Endothelial cell of umbilical vein (primary cell): ENCODE measurements at regions not wholly inside any gene's neighbourhood (a gene's known extent, or its start where the extent isn't known, plus 50 kb on each side); places are given as distances from the start of the nearest gene placed in this dataset.

Source experiments
- CTCF ChIP-seq, 2 donors: IDR thresholded peaks; 1 replicate in 1 of 2; 2 replicates in 1 of 2; pipeline ENCODE4 v1.5.1; 2011; ENCODE audit warnings: low read length in 2 of 2, mild to moderate bottlenecking in 2 of 2, moderate library complexity in 2 of 2, control low read depth in 1 of 2, inconsistent platforms in 1 of 2, low read depth in 1 of 2; ENCODE audit not compliant: insufficient read depth in 1 of 2; ENCODE audit errors: extremely low read depth in 1 of 2
- EZH2 ChIP-seq: IDR thresholded peaks from 2 replicates; pipeline ENCODE4 v1.6.1; 2012; ENCODE audit warnings: borderline replicate concordance, low read depth, mild to moderate bottlenecking, moderate library complexity, low read length, inconsistent platforms; ENCODE audit not compliant: severe bottlenecking
- GATA2 ChIP-seq: IDR thresholded peaks from 2 replicates; pipeline ENCODE4 v1.7.0; 2011; ENCODE audit warnings: low read depth, mild to moderate bottlenecking, moderate library complexity, mixed read lengths, low read length; ENCODE audit not compliant: insufficient read length, insufficient read depth
- JUN ChIP-seq: IDR thresholded peaks from 2 replicates; pipeline ENCODE4 v1.6.1; 2011; ENCODE audit warnings: borderline replicate concordance, low read depth; ENCODE audit not compliant: insufficient read length, insufficient read depth
- POLR2A ChIP-seq: IDR thresholded peaks from 2 replicates; pipeline ENCODE4 v1.6.1; 2012; ENCODE audit warnings: low read depth, mild to moderate bottlenecking, control low read depth, low read length
- POLR2AphosphoS5 ChIP-seq: IDR thresholded peaks from 2 replicates; pipeline ENCODE4 v1.6.1; 2012; ENCODE audit warnings: low read depth, mild to moderate bottlenecking, control low read depth, low read length, moderate library complexity; ENCODE audit not compliant: insufficient read depth

GRCh38 chr3:62956411-62956810 lies 81.2 kb upstream of the CADPS start:
- TF ChIP-seq EZH2 (no peak), CTCF (IDR thresholded peaks at IDR 0.05; ENCODE audit: extremely low read depth in 1 of 2, insufficient read depth in 1 of 2, low read depth in 1 of 2, low read length in 2 of 2) (no peak), POLR2AphosphoS5 (no peak), JUN (no peak), POLR2A (no peak), GATA2 (no peak)
